ENCODE measurements at regions not wholly inside any gene's neighbourhood (a gene's known extent, or its start where the extent isn't known, plus 50 kb on each side); places are given as distances from the start of the nearest gene placed in this dataset.

DNA sequence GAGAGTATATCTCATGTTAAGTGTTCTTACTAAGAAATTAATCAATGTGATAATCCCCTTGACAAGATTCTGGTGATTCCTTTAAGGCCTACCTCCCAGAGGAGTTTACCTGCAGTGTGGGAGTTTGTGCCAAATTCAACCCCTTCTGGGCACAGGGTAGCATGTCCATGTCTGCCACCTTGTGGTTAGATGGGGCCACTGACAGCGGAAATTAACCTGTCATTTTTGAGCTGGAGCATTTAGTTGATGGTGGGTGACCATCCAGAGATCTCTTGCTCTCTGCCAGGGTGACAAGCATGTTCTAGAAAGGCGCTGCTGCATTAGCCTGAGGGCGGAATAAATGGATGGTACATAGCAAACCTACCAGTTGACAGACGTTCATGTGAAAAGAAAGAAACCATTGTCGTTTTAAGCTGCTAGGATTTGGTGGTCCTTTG lies 132.2 kb downstream of the FBXO4 start:
- H3K27ac ChIP-seq = no peak overlapping the region
- H3K27me3 ChIP-seq = no peaks in the 10 kb centered on the region
- TF ChIP-seq, protein P1, sequence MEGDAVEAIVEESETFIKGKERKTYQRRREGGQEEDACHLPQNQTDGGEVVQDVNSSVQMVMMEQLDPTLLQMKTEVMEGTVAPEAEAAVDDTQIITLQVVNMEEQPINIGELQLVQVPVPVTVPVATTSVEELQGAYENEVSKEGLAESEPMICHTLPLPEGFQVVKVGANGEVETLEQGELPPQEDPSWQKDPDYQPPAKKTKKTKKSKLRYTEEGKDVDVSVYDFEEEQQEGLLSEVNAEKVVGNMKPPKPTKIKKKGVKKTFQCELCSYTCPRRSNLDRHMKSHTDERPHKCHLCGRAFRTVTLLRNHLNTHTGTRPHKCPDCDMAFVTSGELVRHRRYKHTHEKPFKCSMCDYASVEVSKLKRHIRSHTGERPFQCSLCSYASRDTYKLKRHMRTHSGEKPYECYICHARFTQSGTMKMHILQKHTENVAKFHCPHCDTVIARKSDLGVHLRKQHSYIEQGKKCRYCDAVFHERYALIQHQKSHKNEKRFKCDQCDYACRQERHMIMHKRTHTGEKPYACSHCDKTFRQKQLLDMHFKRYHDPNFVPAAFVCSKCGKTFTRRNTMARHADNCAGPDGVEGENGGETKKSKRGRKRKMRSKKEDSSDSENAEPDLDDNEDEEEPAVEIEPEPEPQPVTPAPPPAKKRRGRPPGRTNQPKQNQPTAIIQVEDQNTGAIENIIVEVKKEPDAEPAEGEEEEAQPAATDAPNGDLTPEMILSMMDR (IDR thresholded peaks at IDR 0.05) = peak; percentile 80
- no peak for TF ChIP-seq EZH2 (IDR thresholded peaks at IDR 0.05)
- H3K27ac Mint-ChIP-seq = no peak overlapping the region
- H4K20me1 ChIP-seq (ENCODE audit: low read depth) = no peaks in the 10 kb centered on the region
- H3K36me3 Mint-ChIP-seq = no peaks in the 10 kb centered on the region
- H3K27me3 Mint-ChIP-seq (ENCODE audit: insufficient read depth, low read depth) = no peaks in the 10 kb centered on the region
- H3F3A ChIP-seq (ENCODE audit: low read depth) = no peaks in the 10 kb centered on the region
- no peak overlapping the region for H3K9ac ChIP-seq
- H3K79me2 ChIP-seq (ENCODE audit: low read depth) = no peaks in the 10 kb centered on the region
- H3K4me1 ChIP-seq = no peaks in the 10 kb centered on the region
- H3K36me3 ChIP-seq = no peaks in the 10 kb centered on the region
- no peak overlapping the region for H3K4me3 Mint-ChIP-seq
- H2AFZ ChIP-seq (replicated peaks) = peak overlapping the region; percentile 88
- no peaks in the 10 kb centered on the region for H3K9me3 Mint-ChIP-seq
- no peaks in the 10 kb centered on the region for H3K9me3 ChIP-seq (ENCODE audit: low read depth)
- no peak overlapping the region for H3K4me3 ChIP-seq
- H3K4me2 ChIP-seq = no peak overlapping the region
- peak; percentile 71 for DNase-seq (ENCODE audit: low spot score)
- H3K4me1 Mint-ChIP-seq = no peaks in the 10 kb centered on the region

DNA sequence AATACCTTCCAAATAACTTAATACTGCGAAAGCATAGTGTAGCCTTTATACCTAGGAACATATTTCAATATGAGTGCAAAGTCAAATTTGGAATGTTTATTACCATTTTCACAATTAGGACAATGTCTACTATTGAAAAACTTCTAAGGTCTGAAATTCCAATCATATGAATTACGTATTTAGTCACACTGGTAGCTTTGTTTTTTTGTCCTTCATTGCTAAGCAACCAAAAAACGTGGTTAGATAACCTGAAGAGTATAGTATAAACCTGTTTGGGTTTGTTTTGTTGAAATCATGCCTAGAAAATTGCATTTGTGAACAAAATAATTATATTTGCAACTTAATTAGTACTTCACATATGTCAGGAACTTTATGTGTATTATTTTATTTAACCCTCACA lies 134.2 kb downstream of the FBXO4 start:
- Histone ChIP-seq H3K9ac (no peak overlapping the region), H3K27ac (no peak overlapping the region), H4K20me1 (ENCODE audit: low read depth) (no peaks in the 10 kb centered on the region), H3K27me3 (no peaks in the 10 kb centered on the region), H2AFZ (replicated peaks) (no peak overlapping the region), H3K36me3 (no peaks in the 10 kb centered on the region), H3K4me1 (no peaks in the 10 kb centered on the region), H3K4me3 (no peak overlapping the region), H3K9me3 (ENCODE audit: low read depth) (no peaks in the 10 kb centered on the region), H3K4me2 (no peak overlapping the region), H3K79me2 (ENCODE audit: low read depth) (no peaks in the 10 kb centered on the region), H3F3A (ENCODE audit: low read depth) (no peaks in the 10 kb centered on the region)
- no peaks in the 10 kb centered on the region for H3K27me3 Mint-ChIP-seq (ENCODE audit: insufficient read depth, low read depth)
- TF ChIP-seq, protein P1 (IDR thresholded peaks at IDR 0.05) = no peak
- H3K36me3 Mint-ChIP-seq = no peaks in the 10 kb centered on the region
- no peak overlapping the region for H3K27ac Mint-ChIP-seq
- no peak overlapping the region for H3K4me3 Mint-ChIP-seq
- H3K4me1 Mint-ChIP-seq = no peaks in the 10 kb centered on the region
- no peak for DNase-seq (ENCODE audit: low spot score)
- H3K9me3 Mint-ChIP-seq = no peaks in the 10 kb centered on the region

DNA sequence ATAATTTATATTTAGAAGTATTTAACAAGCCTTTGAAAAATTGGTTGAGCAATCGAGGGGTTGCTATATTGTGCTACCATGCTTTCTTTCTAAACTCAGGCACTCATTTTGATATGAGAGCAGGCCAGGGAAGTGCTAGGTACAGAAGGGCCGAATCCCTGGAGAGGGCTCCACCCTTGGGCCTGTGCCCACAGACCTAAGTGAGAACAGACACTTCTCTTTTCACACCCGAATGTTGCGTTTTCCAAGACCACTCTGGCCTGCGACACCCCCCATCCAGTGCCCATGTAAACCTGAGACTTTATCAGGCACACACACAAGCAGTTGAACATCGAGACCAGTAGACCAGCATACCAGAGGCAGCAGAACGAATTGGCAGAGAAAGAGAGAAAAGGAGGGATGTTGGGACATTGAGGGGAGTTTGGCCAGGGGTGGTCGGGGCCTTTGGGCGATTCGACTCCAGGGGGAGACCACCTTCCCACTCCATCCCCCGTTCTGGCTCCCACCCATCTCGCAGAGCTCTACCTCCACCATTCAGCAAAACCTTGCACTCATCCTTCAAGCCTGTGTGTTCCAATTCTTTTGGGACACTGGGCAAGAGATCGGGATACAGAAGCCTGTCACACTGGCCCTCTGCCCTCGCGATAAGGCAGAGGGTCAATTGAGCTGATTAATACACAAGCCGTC lies 134.8 kb downstream of the FBXO4 start:
- H3K4me1 ChIP-seq = no peaks in the 10 kb centered on the region
- no peak overlapping the region for H2AFZ ChIP-seq (replicated peaks)
- TF ChIP-seq, protein P1 (IDR thresholded peaks at IDR 0.05) = no peak
- TF ChIP-seq EZH2phosphoT487 (IDR thresholded peaks at IDR 0.05) (no peak), EZH2 (IDR thresholded peaks at IDR 0.05) (no peak)
- no peak overlapping the region for H3K4me2 ChIP-seq
- no peaks in the 10 kb centered on the region for H3K27me3 ChIP-seq
- H3K27ac ChIP-seq = no peak overlapping the region
- H3K9ac ChIP-seq = no peak overlapping the region
- H3K4me1 Mint-ChIP-seq = no peaks in the 10 kb centered on the region
- no peak overlapping the region for H3K4me3 Mint-ChIP-seq
- no peaks in the 10 kb centered on the region for H3K36me3 ChIP-seq
- no peaks in the 10 kb centered on the region for H4K20me1 ChIP-seq (ENCODE audit: low read depth)
- DNase-seq (ENCODE audit: low spot score) = no peak
- no peak overlapping the region for H3K4me3 ChIP-seq
- H3K79me2 ChIP-seq (ENCODE audit: low read depth) = no peaks in the 10 kb centered on the region
- H3K36me3 Mint-ChIP-seq = no peaks in the 10 kb centered on the region
- no peaks in the 10 kb centered on the region for H3K9me3 ChIP-seq (ENCODE audit: low read depth)
- H3K27ac Mint-ChIP-seq = no peak overlapping the region
- H3K9me3 Mint-ChIP-seq = no peaks in the 10 kb centered on the region
- H3F3A ChIP-seq (ENCODE audit: low read depth) = no peaks in the 10 kb centered on the region
- H3K27me3 Mint-ChIP-seq (ENCODE audit: insufficient read depth, low read depth) = no peaks in the 10 kb centered on the region
